SK-N-MC (cell line): ENCODE measurements at regions not wholly inside any gene's neighbourhood (a gene's known extent, or its start where the extent isn't known, plus 50 kb on each side); places are given as distances from the start of the nearest gene placed in this dataset.

Experiments used
- EZH2 ChIP-seq: fragments of 200-600 bp; sonication (generic); IDR thresholded peaks from one replicate; pipeline ENCODE4 v1.6.1; 2017; ENCODE audit warnings: antibody characterized with exemption
- POLR2AphosphoS5 ChIP-seq: IDR thresholded peaks from 2 replicates; pipeline ENCODE4 v1.6.1; 2012; ENCODE audit warnings: mild to moderate bottlenecking, low read depth, low read length, borderline replicate concordance

DNA sequence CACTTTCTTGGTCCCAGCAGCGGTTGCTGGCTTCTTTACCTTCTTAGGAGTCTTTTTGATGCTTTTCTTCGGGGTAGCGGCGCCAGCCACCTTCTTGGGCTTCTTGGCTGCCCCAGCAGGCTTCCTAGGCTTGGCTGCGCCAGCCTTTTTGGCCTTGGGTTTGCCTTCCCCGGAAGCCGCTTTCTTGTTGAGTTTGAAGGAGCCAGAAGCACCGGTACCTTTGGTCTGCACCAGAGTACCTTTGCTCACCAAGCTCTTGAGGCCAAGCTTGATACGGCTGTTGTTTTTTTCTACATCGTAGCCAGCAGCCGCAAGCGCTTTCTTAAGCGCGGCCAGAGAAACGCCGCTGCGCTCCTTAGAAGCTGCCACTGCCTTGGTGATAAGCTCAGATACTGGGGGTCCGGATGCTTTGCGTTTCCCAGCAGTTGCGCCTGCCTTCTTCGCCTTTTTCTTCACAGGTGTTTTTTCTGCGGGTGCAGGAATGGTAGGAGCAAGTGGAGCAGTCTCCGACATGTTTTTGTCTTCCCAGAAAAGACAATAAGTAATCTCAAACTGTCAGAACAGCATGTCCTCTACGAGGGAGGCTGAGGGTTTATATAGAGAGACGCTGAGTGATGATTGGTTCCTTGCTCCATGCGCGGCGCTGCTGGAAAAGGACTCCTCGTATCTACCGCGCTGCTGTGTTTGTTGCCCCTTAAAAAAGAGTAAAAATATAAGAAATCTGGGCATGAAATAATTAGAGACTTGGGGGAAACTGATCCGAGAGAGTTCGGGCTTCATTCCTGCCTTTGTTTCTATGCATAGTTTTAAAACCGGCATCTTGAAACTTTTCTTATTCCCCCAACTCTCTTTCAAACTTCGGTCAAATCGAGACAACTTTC is 130.3 kb upstream of the BTN3A2 start:
- TF ChIP-seq EZH2 (no peak), POLR2AphosphoS5 (no peak)
